Fibroblast of peridontal ligament (primary cell): ENCODE measurements at regions not wholly inside any gene's neighbourhood (a gene's known extent, or its start where the extent isn't known, plus 50 kb on each side); places are given as distances from the start of the nearest gene placed in this dataset.
"Not testable (repeated sequence)": the region's sequence is repeated elsewhere in the genome, so short reads cannot be mapped to it uniquely, and the experiment has no call there.

Experiments
- DNase-seq: peaks from one replicate; pipeline ENCODE4 v3.0.0-alpha.2; 2010; ENCODE audit errors: extremely low read depth

DNA sequence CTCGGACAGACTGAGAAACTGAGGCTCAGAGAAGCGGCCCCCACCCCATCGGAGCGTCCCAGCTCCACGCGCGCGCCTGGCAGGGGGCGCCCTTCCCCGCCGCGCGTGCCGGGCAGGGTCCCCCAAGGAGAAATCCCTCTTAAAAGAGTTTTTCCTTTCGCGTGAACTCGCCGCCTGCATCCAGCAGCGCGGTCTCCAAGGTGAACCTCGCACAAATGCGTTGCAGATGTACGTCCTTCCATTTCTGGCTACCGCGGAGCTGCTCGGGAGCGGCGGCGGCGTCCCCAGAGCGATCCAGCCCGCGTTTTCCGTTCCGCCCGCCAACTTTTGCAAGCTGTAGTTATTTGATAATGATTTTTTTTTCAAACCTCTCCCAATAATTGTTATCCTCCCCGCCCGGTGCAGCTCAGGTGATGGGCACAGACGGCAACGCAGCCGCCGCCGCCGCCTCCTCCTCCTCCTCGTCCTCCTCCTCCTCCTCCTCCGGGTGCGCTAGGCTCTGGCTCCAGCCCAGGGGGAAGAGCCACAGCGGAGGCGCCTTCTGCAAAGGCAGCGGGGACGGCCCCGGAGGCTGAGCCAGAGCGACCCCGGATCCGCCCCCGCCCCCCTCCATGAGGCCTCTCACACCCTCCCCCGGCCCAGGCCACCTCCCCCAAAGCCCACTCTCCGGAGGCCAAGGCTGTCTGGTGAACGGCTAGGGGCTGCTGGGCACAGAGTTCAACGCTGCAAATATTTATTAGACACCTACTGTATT is 74.0 kb upstream of the CUX1 start:
- peak; percentile 51 for DNase-seq

DNA sequence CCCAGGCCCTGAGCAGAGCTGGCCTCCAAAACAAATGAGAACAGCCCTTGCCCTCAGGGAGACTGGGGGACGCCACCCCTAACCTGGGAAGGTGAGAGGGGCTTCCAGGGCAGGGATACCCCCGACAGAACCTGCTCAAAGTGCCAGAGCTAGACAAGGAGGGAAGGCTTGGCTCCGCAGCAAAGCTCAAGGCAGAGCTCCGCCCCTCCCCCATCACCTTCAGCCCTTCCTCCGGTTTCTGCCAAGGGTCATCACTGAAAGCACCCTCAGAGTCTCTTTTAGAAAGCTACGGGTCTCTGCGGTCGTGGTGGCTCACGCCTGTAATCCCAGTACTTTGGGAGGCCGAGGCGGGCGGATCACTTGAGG is 73.4 kb upstream of the CUX1 start:
- no peak for DNase-seq

DNA sequence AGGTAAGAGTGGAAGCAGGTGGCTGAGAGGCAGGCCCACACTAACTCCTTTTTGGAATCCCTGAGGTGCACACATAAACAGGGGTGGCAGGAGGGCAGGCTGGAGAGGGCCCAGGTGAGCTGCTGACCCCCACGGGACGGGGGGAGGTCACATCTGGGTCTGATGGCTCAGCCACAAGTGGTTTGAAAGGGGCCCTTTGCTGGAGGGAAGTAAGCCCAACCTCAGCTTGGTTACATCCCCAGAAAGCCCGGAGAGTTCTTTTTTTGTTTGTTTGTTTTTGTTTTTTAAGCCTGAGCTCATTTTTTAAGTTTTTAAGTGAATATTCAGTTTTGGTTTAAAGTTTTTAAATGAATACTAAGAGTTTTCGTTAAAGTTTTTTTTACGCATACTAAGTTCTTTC is 72.8 kb upstream of the CUX1 start:
- DNase-seq, result no peak

DNA sequence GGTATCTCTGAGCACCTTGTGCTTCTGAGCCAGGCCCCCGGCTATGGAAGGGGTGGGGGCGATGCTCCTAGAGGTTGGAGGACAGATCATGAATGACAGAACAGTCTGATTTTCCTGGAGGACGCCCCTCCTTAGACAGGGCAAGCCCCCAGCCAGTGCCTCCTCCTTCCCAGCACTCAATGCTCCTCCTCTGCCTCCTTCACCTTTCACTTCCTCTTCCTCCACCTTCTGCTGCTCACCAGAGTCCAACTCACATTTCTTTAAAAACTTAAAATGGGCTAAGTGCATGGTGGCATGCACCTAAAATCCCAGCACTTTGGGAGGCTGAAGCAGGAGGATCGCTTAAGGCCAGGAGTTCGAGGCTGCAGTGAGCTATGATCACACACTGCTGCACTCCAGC is 71.1 kb upstream of the CUX1 start:
- no peak for DNase-seq

DNA sequence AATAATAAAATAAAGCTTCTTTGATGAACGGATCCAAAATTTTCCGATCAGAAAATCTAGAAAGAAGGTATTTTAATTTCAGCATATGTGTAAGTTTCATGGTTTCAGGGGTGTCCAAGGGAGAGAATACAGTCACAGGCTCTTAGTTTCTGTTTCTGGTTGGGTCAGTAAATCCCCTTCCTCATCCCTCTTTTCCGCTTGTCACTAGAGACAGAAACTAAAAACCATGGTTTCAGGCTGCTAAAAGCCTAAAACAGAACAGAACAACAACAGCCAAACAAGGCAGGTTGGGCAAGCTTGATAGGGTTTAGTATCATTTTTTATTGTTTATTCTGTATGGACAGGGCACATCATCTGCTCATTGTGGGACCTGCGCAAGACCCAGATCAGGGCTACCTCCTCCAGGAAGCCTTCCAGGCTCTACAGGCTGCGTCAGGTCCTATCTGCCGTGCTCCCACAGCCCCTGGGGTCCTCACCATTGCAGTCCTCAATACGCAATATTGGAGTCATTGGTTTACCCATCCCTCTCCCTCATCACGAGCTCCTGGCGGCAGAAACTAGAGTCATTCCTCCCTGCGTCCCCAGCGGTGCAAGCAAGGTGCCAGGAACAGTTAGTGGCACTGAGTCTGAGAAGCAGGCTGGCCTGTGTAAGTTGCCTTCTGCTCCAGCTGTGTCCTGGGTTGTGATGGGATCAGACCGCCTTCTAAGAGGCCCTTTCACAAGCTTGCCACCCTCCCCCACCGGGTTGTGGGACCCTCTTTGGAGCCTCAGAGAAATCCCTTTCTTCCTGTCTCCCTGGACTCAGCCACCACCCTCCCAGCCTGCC is 70.2 kb upstream of the CUX1 start:
- no peak for DNase-seq

DNA sequence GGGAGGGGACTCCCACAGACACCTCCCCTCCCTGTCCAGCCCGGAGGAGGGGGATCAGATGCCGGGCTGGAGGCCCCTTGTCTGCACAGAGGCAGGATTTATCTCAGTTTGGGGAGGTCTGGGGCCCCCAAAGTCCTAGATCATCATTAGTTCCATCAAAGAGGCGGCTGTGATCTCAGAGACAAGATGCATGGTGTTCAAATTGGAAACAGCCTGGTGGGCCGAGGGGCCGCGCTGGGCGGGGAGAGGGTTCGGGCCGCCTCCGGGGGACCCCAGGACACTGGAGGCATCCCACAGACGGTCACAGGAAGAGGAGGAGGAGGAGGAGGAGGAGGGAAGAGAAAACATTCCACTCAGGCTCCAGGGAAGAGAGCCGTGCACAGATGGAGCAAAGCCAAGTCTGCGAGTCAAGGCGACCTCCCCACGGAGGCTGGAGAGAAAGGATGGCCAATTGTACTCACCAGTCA is 69.5 kb upstream of the CUX1 start:
- DNase-seq, result no peak

DNA sequence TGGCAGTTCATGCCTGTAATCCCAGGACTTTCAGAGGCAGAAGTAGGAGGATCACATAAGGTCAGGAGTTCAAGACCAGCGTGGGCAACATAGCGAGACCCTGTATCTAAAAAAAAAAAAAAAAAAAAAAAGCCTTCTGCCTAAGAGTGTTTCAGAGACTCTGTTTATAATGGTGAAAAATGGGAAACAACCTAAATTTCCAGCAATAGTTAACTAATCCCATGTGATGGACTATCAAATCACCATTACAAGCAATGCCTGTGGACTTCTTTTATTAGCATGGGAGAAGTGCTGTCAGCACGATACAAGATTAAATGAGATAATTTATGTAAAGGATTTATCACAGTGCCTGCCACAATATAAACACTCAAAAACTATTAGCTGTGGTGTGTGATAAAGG is 67.5 kb upstream of the CUX1 start:
- no peak for DNase-seq

DNA sequence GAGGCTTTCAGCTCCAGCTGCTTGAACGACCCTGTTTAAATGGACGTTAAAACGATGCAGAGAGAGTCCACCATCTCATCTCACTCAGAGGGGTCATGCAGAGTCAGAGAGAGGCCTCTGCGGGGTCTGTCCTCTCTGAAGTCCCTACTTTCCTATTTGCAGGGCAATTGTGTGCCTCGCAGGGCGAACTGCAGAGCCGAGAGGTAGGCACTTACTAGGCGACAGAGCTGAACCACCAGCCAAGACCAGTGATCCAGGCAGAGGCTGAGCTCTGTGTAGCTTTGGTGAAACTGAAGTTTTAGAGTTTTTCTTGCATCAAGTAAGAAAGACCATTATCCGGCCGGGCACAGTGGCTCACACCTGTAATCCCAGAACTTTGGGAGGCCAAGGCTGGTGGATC is 64.1 kb upstream of the CUX1 start:
- no peak for DNase-seq

DNA sequence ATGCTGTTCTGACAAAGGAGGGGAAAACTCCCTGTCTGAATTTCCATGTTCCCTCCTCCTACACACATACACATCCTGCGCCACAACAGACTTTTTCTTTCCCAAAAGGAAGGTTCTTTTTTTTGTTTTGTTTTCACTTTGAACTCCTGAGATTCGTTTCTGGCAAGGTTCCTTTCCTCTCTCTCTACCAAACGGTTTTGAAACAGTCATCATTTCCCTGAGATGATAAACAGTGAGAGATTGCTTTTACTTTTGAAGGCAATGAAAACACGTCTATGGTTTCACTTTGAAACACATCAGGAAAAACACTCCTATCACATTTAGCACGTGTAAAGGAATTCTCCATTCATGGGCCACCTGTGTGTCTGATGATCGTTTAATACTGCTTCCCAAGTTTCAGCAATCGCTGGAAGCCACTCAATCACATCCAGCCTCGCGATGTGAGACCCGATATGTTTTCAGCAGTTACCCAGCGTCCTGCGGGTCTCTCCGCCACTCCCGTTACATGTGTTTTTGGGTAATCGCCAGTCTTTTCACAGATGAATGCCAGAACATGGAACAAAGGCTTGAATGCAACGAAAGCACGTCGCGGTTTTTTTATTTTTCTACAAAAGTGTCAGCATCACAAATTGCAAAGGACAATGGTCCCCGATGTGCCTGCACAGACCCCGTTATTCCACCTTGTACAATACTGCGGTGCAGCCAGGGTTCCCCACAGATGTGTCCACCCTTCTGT is 62.8 kb upstream of the CUX1 start:
- peak; percentile 56 for DNase-seq

DNA sequence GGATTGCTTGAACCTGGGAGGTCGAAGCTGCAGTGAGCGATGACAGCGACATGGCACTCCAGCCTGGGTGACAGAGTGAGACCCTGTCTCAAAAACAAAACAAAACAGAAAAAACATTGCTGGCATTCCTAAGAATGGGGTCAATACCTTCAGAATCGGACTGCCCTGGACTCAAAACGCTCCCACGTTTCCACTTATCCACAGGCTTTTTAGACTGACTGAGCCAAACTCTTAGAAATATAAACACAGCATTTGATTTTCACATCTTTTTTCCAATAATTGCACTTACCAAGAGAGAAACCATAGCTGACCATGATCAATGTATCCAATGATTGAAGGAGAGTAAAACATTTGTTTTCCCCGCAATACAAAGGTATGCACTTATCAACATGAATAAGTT is 59.5 kb upstream of the CUX1 start:
- DNase-seq, result no peak

DNA sequence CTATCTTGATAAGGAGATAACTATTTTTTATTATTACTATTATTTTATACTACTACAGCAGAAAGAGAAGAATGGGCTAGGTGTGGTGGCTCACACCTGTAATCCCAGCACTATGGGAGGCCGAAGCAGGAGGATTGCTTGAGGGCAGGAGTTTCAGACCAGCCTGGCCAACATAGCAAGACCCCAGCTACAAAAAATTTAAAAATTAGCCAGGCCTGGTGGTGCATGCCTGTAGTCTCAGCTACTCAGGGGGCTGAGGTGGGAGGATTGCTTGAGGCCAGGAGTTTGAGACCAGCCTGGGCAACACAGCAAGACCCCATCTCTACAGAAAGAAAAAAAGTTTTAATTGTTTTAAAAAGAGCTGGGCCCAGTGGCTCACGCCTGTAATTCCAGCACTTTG is 58.9 kb upstream of the CUX1 start:
- DNase-seq, result not testable (repeated sequence)

DNA sequence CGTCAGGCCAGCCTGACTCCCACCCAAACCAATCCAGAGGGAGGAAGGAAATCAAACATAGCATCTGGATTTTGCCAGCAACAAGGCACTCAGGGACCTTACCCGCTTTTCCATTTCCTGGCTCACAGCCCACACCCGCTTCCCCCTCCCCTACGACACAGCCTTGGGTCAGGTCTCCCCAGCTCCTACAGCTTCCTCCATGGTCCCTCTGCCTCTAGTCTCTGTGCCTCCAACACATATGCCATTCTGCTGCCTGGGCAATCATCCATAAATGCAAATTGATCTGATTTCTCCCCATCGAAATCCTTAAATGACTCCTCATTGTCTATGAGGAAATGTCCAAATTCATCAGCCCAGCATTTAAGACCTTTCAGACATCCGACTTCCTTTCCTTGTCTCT is 53.2 kb upstream of the CUX1 start:
- no peak for DNase-seq

DNA sequence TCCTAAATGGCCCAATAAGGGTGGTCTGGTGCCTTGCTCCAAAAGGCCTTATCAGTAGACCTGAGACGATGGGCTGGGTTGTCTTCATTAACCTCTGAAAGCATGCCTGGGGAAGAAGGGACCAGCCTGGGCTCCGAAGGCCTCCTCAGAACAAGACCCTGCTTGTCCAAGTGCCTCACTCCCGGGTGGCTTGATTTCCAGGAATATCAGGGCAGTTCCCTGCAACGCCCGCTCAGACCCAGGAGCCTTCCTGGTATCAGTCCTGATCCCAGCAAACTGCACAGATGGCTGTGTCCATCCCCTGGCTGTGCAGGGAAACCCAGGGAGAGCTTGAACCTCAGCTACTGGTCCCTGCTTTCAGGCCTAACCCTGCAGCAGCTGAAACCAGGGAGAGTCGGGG is 49.9 kb upstream of the CUX1 start:
- DNase-seq, result no peak
